K562 (cell line): ENCODE measurements at regions not wholly inside any gene's neighbourhood (a gene's known extent, or its start where the extent isn't known, plus 50 kb on each side); places are given as distances from the start of the nearest gene placed in this dataset.

Experiments
- ATAC-seq: fragments of 200-7000 bp; cut with Tn5 transposase; 3 replicates; pipeline ENCODE4 v1.9.1; 2020; ENCODE audit warnings: moderate library complexity
- BruUV-seq: library from RNA; stranded (reverse); fragments of 400-500 nt; replicated peaks from 2 replicates; lab custom pipeline; 2021; lab: Mats Ljungman, UMichigan
- CTCF ChIA-PET: fragments of 300-600 bp; formaldehyde crosslinking; extraction: SDS; loops from one replicate; lab custom pipeline; 2021; ENCODE audit warnings: low intra/inter-chr PET ratio; lab: Yijun Ruan, JAX
- POLR2A ChIA-PET: fragments of 300-600, 350-650 bp; sonication (Branson Sonifier 250); formaldehyde crosslinking; extraction: SDS; loops from one replicate; lab custom pipeline; 2021; ENCODE audit warnings: antibody characterized with exemption, inconsistent platforms; lab: Yijun Ruan, JAX
- DNase-seq, 4 experiments: peaks; one replicate each; pipeline versions ENCODE4 v3.0.0 to v3.0.0-alpha.2; 2011 to 2018; ENCODE audit warnings: low spot score in 3 of 4, mixed read lengths in 3 of 4; ENCODE audit errors: extremely low read depth in 1 of 4
- FAIRE-seq: peaks from 2 replicates; lab custom pipeline; 2011; peaks lifted over from hg19 to GRCh38; lab: Jason Lieb, UNC
- H2AFZ ChIP-seq: 2 replicates; pipeline ENCODE4 v1.6.0; 2011; ENCODE audit warnings: low read depth, low read length, control low read depth, inconsistent platforms
- H3K27ac ChIP-seq: fragments of 200-600 bp; 3 replicates; pipeline ENCODE4 v1.8.0; 2011; ENCODE audit warnings: low read depth, mild to moderate bottlenecking, control low read depth, inconsistent platforms, low read length, moderate library complexity, mixed read lengths; ENCODE audit errors: extremely low read depth
- H3K27me3 ChIP-seq, 2 experiments: fragments of 300-600 bp in 1 of 2; 2 replicates in 1 of 2; 3 replicates in 1 of 2; pipeline versions ENCODE4 v1.6.0 to v1.8.0; 2011; ENCODE audit warnings: inconsistent platforms in 2 of 2, low read length in 2 of 2, mild to moderate bottlenecking in 1 of 2, mixed read lengths in 1 of 2, moderate library complexity in 1 of 2; ENCODE audit not compliant: control insufficient read depth in 2 of 2, insufficient read depth in 2 of 2
- H3K36me3 ChIP-seq: fragments of 300-600 bp; 3 replicates; pipeline ENCODE4 v1.8.0; 2011; ENCODE audit warnings: mild to moderate bottlenecking, low read length, inconsistent platforms; ENCODE audit not compliant: control insufficient read depth, insufficient read depth
- H3K4me1 ChIP-seq, 2 experiments: fragments of 200-600 bp in 1 of 2; replicated peaks in 1 of 2; 2 replicates in 1 of 2; 3 replicates in 1 of 2; pipeline versions ENCODE4 v1.5.1 to v1.8.0; 2011; ENCODE audit warnings: inconsistent platforms in 2 of 2, low read length in 2 of 2, mild to moderate bottlenecking in 1 of 2, mixed read lengths in 1 of 2, moderate library complexity in 1 of 2; ENCODE audit not compliant: control insufficient read depth in 2 of 2, insufficient read depth in 2 of 2
- H3K4me2 ChIP-seq: 2 replicates; pipeline ENCODE4 v1.6.1; 2011; ENCODE audit warnings: low read length, control low read depth, inconsistent platforms, mixed read lengths; ENCODE audit not compliant: insufficient read depth
- H3K4me3 ChIP-seq: fragments of 200-600 bp; sonication (generic), shearing (Covaris generic); 2 replicates; pipeline ENCODE4 v1.5.1; 2016; ENCODE audit warnings: control low read depth, inconsistent platforms
- H3K79me2 ChIP-seq: fragments of 200-600 bp; 3 replicates; pipeline ENCODE4 v1.8.0; 2011; ENCODE audit warnings: low read length, inconsistent platforms; ENCODE audit not compliant: control insufficient read depth, insufficient read depth
- H3K9ac ChIP-seq, 2 experiments: 2 replicates each; pipeline versions ENCODE4 v1.6.0 to v1.6.1; 2011; ENCODE audit warnings: low read depth in 2 of 2, low read length in 2 of 2, control low read depth in 1 of 2, inconsistent platforms in 1 of 2, mild to moderate bottlenecking in 1 of 2, mixed read lengths in 1 of 2; ENCODE audit not compliant: insufficient read depth in 1 of 2
- H3K9me1 ChIP-seq: one replicate; pipeline ENCODE4 v1.6.0; 2011; ENCODE audit warnings: inconsistent platforms, mild to moderate bottlenecking, low read length, moderate library complexity; ENCODE audit not compliant: control insufficient read depth, insufficient read depth
- H3K9me3 ChIP-seq: replicated peaks from 2 replicates; pipeline ENCODE4 v1.5.1; 2011; ENCODE audit warnings: low read depth, low read length, inconsistent platforms; ENCODE audit not compliant: control insufficient read depth, insufficient read depth
- H4K20me1 ChIP-seq: replicated peaks from 2 replicates; pipeline ENCODE4 v1.6.1; 2011; ENCODE audit warnings: low read length, inconsistent platforms, mixed read lengths; ENCODE audit not compliant: control insufficient read depth, insufficient read depth
- ELF4 ChIP-seq: fragments of 450-650 bp; formaldehyde crosslinking; IDR thresholded peaks from 2 replicates; pipeline ENCODE4 v1.4.0; 2022; ENCODE audit warnings: missing genetic modification characterization
- MLLT1 ChIP-seq, 2 experiments: fragments of 450-650 bp; IDR thresholded peaks; 2 replicates each; pipeline ENCODE4 v1.6.1; 2016
- NBN ChIP-seq: fragments of 450-650 bp; IDR thresholded peaks from 2 replicates; pipeline ENCODE4 v1.6.1; 2016; ENCODE audit warnings: low read depth, mild to moderate bottlenecking
- SRSF3 ChIP-seq: fragments of 200-400 bp; formaldehyde crosslinking; IDR thresholded peaks from 2 replicates; pipeline ENCODE4 v1.6.1; 2016; ENCODE audit warnings: mild to moderate bottlenecking, low read length, moderate library complexity; ENCODE audit not compliant: insufficient read depth
- THAP12 ChIP-seq: fragments of 250-450 bp; sonication (Bioruptor Pico); IDR thresholded peaks from 2 replicates; pipeline ENCODE4 v1.9.0; 2021; ENCODE audit warnings: mild to moderate bottlenecking, inconsistent platforms
- WHSC1 ChIP-seq: IDR thresholded peaks from one replicate; pipeline ENCODE4 v1.6.1; 2012; ENCODE audit warnings: low read length, control low read depth, inconsistent platforms
- ZBTB43 ChIP-seq: sonication (generic); formaldehyde crosslinking; IDR thresholded peaks from 2 replicates; pipeline ENCODE4 v1.8.0; 2023; ENCODE audit warnings: mild to moderate bottlenecking, missing genetic modification reagents
- WGBS: fragments of 100-300 bp; shearing (Covaris generic); methylation state at CpG from one replicate; pipeline ENCODE4 v1.1.6; 2016; ENCODE audit warnings: low coverage, mixed read lengths; ENCODE audit not compliant: insufficient coverage; ENCODE audit errors: missing lambda C conversion rate; 5-methylcytosine and 5-hydroxymethylcytosine counted together
- in situ Hi-C: fragments of 300-500 bp; cut with MboI; formaldehyde crosslinking; loops from 4 replicates; pipeline ENCODE4 v1.15.0; 2018; ENCODE audit warnings: inconsistent platforms, mixed read lengths
- intact Hi-C: fragments of 100-400 bp; cut with micrococcal nuclease; formaldehyde crosslinking; loops from 2 replicates; pipeline ENCODE4 v1.14.2; 2022

GRCh38 chr5:21603796-21604195 lies 1249.3 kb downstream of the CDH12 start:
- no peaks in the 10 kb centered on the region for H3K36me3 ChIP-seq
- TF ChIP-seq SRSF3, result no peak
- TF ChIP-seq WHSC1, result no peak
- TF ChIP-seq MLLT1 (IDR thresholded peaks at IDR 0.05), result no peak
- H3K4me3 ChIP-seq, result no peak overlapping the region
- no peak for FAIRE-seq
- H3K9ac ChIP-seq, result no peak overlapping the region
- intact Hi-C loops (no loop called here), in situ Hi-C loops (no loop called here)
- H3K9me1 ChIP-seq, result no peaks in the 10 kb centered on the region
- H3K27ac ChIP-seq, result no peak overlapping the region
- H3K27me3 ChIP-seq, result no peaks in the 10 kb centered on the region
- no peaks in the 10 kb centered on the region for H4K20me1 ChIP-seq
- H3K4me1 ChIP-seq, result no peaks in the 10 kb centered on the region
- POLR2A ChIA-PET, result no interaction called here
- H3K4me2 ChIP-seq, result no peak overlapping the region
- no peaks in the 10 kb centered on the region for H3K79me2 ChIP-seq
- H3K9me3 ChIP-seq, result no peaks in the 10 kb centered on the region; the same call in 1 of the 2 replicates
- CTCF ChIA-PET, result no interaction called here
- H2AFZ ChIP-seq, result no peak overlapping the region
- 6% methylated on average over 2 of the region's 2 CpGs for WGBS
- ATAC-seq, result no peak
- no TSS peak for BruUV-seq
- no peak for DNase-seq

GRCh38 chr5:21594566-21594965 lies 1258.6 kb downstream of the CDH12 start:
- Histone ChIP-seq H3K4me3 (no peak overlapping the region), H3K9ac (no peak overlapping the region), H3K4me2 (no peak overlapping the region), H3K27me3 (no peaks in the 10 kb centered on the region), H3K27ac (no peak overlapping the region), H2AFZ (no peak overlapping the region), H3K4me1 (no peaks in the 10 kb centered on the region), H4K20me1 (no peaks in the 10 kb centered on the region), H3K36me3 (no peaks in the 10 kb centered on the region), H3K9me3 (no peaks in the 10 kb centered on the region), H3K9me1 (no peaks in the 10 kb centered on the region), H3K79me2 (no peaks in the 10 kb centered on the region)
- FAIRE-seq (no peak), DNase-seq (no peak), ATAC-seq (no peak)
- ChIA-PET CTCF (no interaction called here), POLR2A (no interaction called here)
- in situ Hi-C loops, result no loop called here
- BruUV-seq, result no TSS peak
- intact Hi-C loops, result no loop called here
- 6% methylated on average over 2 of the region's 2 CpGs for WGBS
- no peak for TF ChIP-seq ZBTB43 (CRISPR knock-in tag)
- no peak for TF ChIP-seq NBN
- no peak for TF ChIP-seq ELF4 (CRISPR knock-in tag)
- no peak for TF ChIP-seq THAP12
